ENCODE measurements at regions not wholly inside any gene's neighbourhood (a gene's known extent, or its start where the extent isn't known, plus 50 kb on each side); places are given as distances from the start of the nearest gene placed in this dataset.

- no peaks in the 10 kb centered on the region for H3K9me3 Mint-ChIP-seq (ENCODE audit: low read depth)
- no peak for DNase-seq (ENCODE audit: low spot score, unreplicated experiment)
- H3K36me3 Mint-ChIP-seq (ENCODE audit: insufficient read depth) = no peaks in the 10 kb centered on the region
- H3K4me3 Mint-ChIP-seq (ENCODE audit: low read depth) = no peak overlapping the region
- peak; percentile 60 for TF ChIP-seq CTCF (IDR thresholded peaks at IDR 0.05; ENCODE audit: unreplicated experiment)
- H3K4me1 Mint-ChIP-seq (ENCODE audit: low read depth) = no peaks in the 10 kb centered on the region
- peaks cover 7% of the 10 kb centered on the region for H3K27me3 Mint-ChIP-seq
- H3K27ac Mint-ChIP-seq = no peak overlapping the region
Measured at GRCh38 chr11:36945384-36945783, 347.3 kb upstream of the RAG2 start.

DNA sequence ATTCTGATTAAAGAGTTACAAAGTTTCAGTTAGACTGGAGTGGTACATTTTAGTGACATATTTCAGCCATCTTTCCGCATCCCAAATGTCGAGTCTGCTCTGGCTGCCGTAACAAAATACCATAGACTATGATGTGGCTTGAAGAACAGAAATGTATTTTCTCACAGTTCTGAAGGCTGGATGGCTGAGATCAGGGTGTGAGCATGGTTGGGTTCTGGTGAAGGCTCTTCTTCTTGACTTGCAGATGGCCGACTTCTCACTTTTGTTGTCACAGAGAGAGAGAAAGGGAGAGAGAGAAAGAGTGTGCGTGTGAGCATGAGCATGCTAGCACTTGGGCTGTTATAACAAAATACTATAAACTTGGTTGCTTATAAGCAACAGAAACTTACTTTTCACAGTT lies 335.4 kb upstream of the RAG2 start:
- Mint-ChIP-seq H3K4me1 (ENCODE audit: low read depth) (peaks cover 14% of the 10 kb centered on the region), H3K4me3 (ENCODE audit: low read depth) (no peak overlapping the region), H3K36me3 (ENCODE audit: insufficient read depth) (no peaks in the 10 kb centered on the region), H3K27ac (no peak overlapping the region), H3K27me3 (peaks cover 34% of the 10 kb centered on the region), H3K9me3 (ENCODE audit: low read depth) (peaks cover 3% of the 10 kb centered on the region)
- no peak for TF ChIP-seq CTCF (IDR thresholded peaks at IDR 0.05; ENCODE audit: unreplicated experiment)
- no peak for DNase-seq (ENCODE audit: low spot score, unreplicated experiment)

GRCh38 chr11:36931139-36931538 lies 333.1 kb upstream of the RAG2 start:
- Mint-ChIP-seq H3K4me1 (ENCODE audit: low read depth) (peaks cover 7% of the 10 kb centered on the region), H3K9me3 (ENCODE audit: low read depth) (peaks cover 6% of the 10 kb centered on the region), H3K4me3 (ENCODE audit: low read depth) (no peak overlapping the region), H3K27ac (no peak overlapping the region), H3K36me3 (ENCODE audit: insufficient read depth) (no peaks in the 10 kb centered on the region), H3K27me3 (peaks cover 27% of the 10 kb centered on the region)
- no peak for DNase-seq (ENCODE audit: low spot score, unreplicated experiment)
- no peak for TF ChIP-seq CTCF (IDR thresholded peaks at IDR 0.05; ENCODE audit: unreplicated experiment)

GRCh38 chr11:36930256-36930655 lies 332.2 kb upstream of the RAG2 start:
- DNase-seq (ENCODE audit: low spot score, unreplicated experiment) = no peak
- H3K36me3 Mint-ChIP-seq (ENCODE audit: insufficient read depth) = no peaks in the 10 kb centered on the region
- peaks cover 26% of the 10 kb centered on the region for H3K27me3 Mint-ChIP-seq
- TF ChIP-seq CTCF (IDR thresholded peaks at IDR 0.05; ENCODE audit: unreplicated experiment) = no peak
- peaks cover 3% of the 10 kb centered on the region for H3K4me1 Mint-ChIP-seq (ENCODE audit: low read depth)
- no peak overlapping the region for H3K27ac Mint-ChIP-seq
- no peak overlapping the region for H3K4me3 Mint-ChIP-seq (ENCODE audit: low read depth)
- H3K9me3 Mint-ChIP-seq (ENCODE audit: low read depth) = peaks cover 6% of the 10 kb centered on the region

DNA sequence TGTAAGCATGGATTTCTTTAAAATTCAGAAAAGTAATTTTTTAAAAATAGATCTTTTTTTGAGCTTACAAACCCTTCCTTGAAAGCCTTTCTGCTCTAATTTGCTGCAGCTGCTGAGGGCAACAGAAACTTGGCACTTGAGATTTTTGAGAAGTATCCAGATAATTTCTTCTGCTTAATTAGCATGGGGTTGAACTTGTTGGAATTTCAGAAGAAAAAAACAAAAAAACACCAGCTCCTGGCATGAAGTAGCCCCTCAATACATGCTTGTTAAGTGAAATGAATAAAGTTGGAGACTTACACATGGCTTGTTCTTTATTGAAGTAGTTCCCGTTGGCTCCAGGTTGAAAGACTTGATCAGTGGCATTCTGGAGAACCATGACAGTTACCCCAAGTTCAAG lies 331.4 kb upstream of the RAG2 start:
- H3K27me3 Mint-ChIP-seq = peaks cover 25% of the 10 kb centered on the region
- no peak for TF ChIP-seq CTCF (IDR thresholded peaks at IDR 0.05; ENCODE audit: unreplicated experiment)
- H3K4me3 Mint-ChIP-seq (ENCODE audit: low read depth) = no peak overlapping the region
- no peaks in the 10 kb centered on the region for H3K4me1 Mint-ChIP-seq (ENCODE audit: low read depth)
- no peaks in the 10 kb centered on the region for H3K36me3 Mint-ChIP-seq (ENCODE audit: insufficient read depth)
- H3K27ac Mint-ChIP-seq = no peak overlapping the region
- DNase-seq (ENCODE audit: low spot score, unreplicated experiment) = no peak
- peaks cover 6% of the 10 kb centered on the region for H3K9me3 Mint-ChIP-seq (ENCODE audit: low read depth)
